Panc1 (cell line): ENCODE measurements at regions not wholly inside any gene's neighbourhood (a gene's known extent, or its start where the extent isn't known, plus 50 kb on each side); places are given as distances from the start of the nearest gene placed in this dataset.

Experiments used
- POLR2AphosphoS5 ChIP-seq: IDR thresholded peaks from 2 replicates; pipeline ENCODE4 v1.6.1; 2012; ENCODE audit warnings: mild to moderate bottlenecking, low read depth, low read length, moderate library complexity
- SIN3A ChIP-seq: IDR thresholded peaks from 2 replicates; pipeline ENCODE4 v1.6.1; 2012; ENCODE audit warnings: low read depth, mild to moderate bottlenecking, low read length, moderate library complexity, borderline replicate concordance; ENCODE audit not compliant: insufficient read depth
- TCF7L2 ChIP-seq: IDR thresholded peaks from 2 replicates; pipeline ENCODE4 v1.6.1; 2011; ENCODE audit warnings: mild to moderate bottlenecking, low read depth, low read length, inconsistent platforms
- TF ChIP-seq, protein P1 (sequence below): fragments of 450-650 bp; IDR thresholded peaks from 2 replicates; pipeline ENCODE4 v1.5.1; 2017; ENCODE audit warnings: mild to moderate bottlenecking
- TF ChIP-seq, protein P2 (sequence below), 2 experiments: IDR thresholded peaks; 2 replicates each; pipeline ENCODE4 v1.6.1; 2011 to 2012; ENCODE audit warnings: low read depth in 2 of 2, control low read depth in 1 of 2, low read length in 1 of 2, mild to moderate bottlenecking in 1 of 2, moderate library complexity in 1 of 2; ENCODE audit not compliant: insufficient read depth in 1 of 2

DNA sequence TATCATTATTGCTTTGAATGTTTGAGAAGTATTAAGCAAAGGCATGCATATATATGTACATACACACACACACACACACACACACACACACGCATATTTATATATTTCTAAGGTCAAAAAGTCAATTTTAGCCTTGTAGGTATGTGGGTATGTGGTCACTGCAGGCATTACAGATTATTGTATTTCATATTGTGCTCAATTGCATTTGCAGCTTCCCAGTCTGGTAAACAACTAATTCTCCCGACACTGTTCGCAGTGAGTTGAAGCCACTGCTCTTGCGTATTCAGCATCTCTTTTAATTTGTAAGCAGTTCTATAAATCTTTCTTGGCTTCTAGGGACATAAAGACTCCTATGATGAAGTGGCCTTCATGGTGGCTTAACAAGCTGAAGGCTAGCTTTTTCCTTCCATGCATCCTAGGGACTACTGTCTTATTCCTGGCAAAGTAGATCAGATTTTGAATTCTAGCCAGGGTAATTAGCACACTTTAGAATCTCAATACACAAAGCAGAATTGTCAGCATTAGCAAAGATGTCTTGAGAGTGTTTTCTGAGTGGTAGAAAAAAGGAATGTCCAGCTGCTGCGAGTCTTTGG is 368.6 kb upstream of the NEGR1 start:
- TF ChIP-seq POLR2AphosphoS5 (no peak), SIN3A (no peak), TCF7L2 (no peak)
- TF ChIP-seq, protein P1, sequence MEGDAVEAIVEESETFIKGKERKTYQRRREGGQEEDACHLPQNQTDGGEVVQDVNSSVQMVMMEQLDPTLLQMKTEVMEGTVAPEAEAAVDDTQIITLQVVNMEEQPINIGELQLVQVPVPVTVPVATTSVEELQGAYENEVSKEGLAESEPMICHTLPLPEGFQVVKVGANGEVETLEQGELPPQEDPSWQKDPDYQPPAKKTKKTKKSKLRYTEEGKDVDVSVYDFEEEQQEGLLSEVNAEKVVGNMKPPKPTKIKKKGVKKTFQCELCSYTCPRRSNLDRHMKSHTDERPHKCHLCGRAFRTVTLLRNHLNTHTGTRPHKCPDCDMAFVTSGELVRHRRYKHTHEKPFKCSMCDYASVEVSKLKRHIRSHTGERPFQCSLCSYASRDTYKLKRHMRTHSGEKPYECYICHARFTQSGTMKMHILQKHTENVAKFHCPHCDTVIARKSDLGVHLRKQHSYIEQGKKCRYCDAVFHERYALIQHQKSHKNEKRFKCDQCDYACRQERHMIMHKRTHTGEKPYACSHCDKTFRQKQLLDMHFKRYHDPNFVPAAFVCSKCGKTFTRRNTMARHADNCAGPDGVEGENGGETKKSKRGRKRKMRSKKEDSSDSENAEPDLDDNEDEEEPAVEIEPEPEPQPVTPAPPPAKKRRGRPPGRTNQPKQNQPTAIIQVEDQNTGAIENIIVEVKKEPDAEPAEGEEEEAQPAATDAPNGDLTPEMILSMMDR, result no peak
- TF ChIP-seq, protein P2, sequence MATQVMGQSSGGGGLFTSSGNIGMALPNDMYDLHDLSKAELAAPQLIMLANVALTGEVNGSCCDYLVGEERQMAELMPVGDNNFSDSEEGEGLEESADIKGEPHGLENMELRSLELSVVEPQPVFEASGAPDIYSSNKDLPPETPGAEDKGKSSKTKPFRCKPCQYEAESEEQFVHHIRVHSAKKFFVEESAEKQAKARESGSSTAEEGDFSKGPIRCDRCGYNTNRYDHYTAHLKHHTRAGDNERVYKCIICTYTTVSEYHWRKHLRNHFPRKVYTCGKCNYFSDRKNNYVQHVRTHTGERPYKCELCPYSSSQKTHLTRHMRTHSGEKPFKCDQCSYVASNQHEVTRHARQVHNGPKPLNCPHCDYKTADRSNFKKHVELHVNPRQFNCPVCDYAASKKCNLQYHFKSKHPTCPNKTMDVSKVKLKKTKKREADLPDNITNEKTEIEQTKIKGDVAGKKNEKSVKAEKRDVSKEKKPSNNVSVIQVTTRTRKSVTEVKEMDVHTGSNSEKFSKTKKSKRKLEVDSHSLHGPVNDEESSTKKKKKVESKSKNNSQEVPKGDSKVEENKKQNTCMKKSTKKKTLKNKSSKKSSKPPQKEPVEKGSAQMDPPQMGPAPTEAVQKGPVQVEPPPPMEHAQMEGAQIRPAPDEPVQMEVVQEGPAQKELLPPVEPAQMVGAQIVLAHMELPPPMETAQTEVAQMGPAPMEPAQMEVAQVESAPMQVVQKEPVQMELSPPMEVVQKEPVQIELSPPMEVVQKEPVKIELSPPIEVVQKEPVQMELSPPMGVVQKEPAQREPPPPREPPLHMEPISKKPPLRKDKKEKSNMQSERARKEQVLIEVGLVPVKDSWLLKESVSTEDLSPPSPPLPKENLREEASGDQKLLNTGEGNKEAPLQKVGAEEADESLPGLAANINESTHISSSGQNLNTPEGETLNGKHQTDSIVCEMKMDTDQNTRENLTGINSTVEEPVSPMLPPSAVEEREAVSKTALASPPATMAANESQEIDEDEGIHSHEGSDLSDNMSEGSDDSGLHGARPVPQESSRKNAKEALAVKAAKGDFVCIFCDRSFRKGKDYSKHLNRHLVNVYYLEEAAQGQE (IDR thresholded peaks at IDR 0.05; ENCODE audit: insufficient read depth in 1 of 2, low read depth in 2 of 2, low read length in 1 of 2), result no peak
